Neural crest cell (in vitro differentiated cells): ENCODE measurements at regions not wholly inside any gene's neighbourhood (a gene's known extent, or its start where the extent isn't known, plus 50 kb on each side); places are given as distances from the start of the nearest gene placed in this dataset.

Experiments
- DNase-seq: peaks from one replicate; pipeline ENCODE4 v3.0.0; 2021; ENCODE audit warnings: low read depth, mixed read lengths, low spot score
- H3K27ac Mint-ChIP-seq: one replicate; pipeline ENCODE4 v1.8.0; 2021; ENCODE audit warnings: mild to moderate bottlenecking, mixed read lengths; ENCODE audit not compliant: unreplicated experiment
- H3K27me3 Mint-ChIP-seq: 2 replicates; pipeline ENCODE4 v1.8.0; 2021; ENCODE audit warnings: low read depth, mild to moderate bottlenecking, mixed read lengths
- H3K36me3 Mint-ChIP-seq: 2 replicates; pipeline ENCODE4 v1.8.0; 2021; ENCODE audit warnings: low read depth, mild to moderate bottlenecking, mixed read lengths
- H3K4me1 Mint-ChIP-seq: 2 replicates; pipeline ENCODE4 v1.8.0; 2021; ENCODE audit warnings: mixed read lengths
- H3K4me3 Mint-ChIP-seq: one replicate; pipeline ENCODE4 v1.8.0; 2021; ENCODE audit warnings: mild to moderate bottlenecking, mixed read lengths
- H3K9me3 Mint-ChIP-seq: 2 replicates; pipeline ENCODE4 v1.8.0; 2021; ENCODE audit warnings: mixed read lengths
- TF ChIP-seq, protein P1 (sequence below): fragments of 200-600 bp; sonication (generic); conservative IDR thresholded peaks from 2 replicates; pipeline ENCODE4 v1.5.0; 2021; ENCODE audit warnings: antibody characterized with exemption, mild to moderate bottlenecking

DNA sequence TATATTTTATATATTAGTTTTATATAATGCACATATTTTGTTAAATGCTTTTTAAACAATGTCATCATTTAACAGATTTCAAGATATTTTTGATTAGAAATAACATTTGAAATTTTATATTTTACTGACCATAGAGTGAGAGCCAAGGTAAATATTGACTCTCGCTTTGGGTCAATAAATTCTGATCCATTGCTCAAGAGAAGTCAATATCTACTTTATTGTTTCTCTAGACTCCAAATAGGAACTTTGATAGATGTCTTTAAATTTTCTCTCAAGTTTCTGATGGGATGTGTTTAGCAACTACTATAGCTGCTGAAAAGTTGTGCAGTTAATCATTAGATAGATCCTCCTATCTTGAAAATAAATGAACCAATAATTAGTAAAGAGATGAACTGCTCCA is 61.4 kb upstream of the ATXN7L3B start:
- no peaks in the 10 kb centered on the region for H3K27me3 Mint-ChIP-seq
- DNase-seq: no peak
- no peak overlapping the region for H3K4me3 Mint-ChIP-seq

DNA sequence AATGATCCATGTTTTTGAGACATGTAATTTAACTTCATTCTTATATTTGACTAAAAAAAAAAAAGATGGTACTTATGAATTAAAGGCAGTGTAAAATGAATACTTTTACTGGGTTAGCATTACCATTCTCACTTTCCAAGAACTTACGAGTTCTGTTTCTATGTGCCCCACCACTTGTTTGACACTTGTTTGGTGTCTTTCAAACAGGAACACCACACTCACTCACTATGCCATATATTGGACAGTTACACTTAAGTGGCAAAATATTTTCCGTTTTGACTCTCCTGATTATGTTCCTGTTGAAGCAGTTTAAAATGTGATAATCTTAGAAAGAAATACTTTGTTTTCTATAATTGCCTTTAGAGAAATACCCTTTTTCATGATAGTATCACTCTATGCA is 56.6 kb upstream of the ATXN7L3B start:
- Mint-ChIP-seq H3K27ac (no peak overlapping the region), H3K4me3 (no peak overlapping the region), H3K9me3 (no peaks in the 10 kb centered on the region), H3K4me1 (no peaks in the 10 kb centered on the region), H3K27me3 (no peaks in the 10 kb centered on the region), H3K36me3 (no peaks in the 10 kb centered on the region)
- DNase-seq: no peak
- TF ChIP-seq, protein P1, sequence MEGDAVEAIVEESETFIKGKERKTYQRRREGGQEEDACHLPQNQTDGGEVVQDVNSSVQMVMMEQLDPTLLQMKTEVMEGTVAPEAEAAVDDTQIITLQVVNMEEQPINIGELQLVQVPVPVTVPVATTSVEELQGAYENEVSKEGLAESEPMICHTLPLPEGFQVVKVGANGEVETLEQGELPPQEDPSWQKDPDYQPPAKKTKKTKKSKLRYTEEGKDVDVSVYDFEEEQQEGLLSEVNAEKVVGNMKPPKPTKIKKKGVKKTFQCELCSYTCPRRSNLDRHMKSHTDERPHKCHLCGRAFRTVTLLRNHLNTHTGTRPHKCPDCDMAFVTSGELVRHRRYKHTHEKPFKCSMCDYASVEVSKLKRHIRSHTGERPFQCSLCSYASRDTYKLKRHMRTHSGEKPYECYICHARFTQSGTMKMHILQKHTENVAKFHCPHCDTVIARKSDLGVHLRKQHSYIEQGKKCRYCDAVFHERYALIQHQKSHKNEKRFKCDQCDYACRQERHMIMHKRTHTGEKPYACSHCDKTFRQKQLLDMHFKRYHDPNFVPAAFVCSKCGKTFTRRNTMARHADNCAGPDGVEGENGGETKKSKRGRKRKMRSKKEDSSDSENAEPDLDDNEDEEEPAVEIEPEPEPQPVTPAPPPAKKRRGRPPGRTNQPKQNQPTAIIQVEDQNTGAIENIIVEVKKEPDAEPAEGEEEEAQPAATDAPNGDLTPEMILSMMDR: no peak

More for the DNA sequence above, 61.4 kb upstream of the ATXN7L3B start:
- Mint-ChIP-seq H3K27ac (no peak overlapping the region), H3K9me3 (no peaks in the 10 kb centered on the region), H3K4me1 (no peaks in the 10 kb centered on the region), H3K36me3 (no peaks in the 10 kb centered on the region)
- TF ChIP-seq, protein P1: no peak

DNA sequence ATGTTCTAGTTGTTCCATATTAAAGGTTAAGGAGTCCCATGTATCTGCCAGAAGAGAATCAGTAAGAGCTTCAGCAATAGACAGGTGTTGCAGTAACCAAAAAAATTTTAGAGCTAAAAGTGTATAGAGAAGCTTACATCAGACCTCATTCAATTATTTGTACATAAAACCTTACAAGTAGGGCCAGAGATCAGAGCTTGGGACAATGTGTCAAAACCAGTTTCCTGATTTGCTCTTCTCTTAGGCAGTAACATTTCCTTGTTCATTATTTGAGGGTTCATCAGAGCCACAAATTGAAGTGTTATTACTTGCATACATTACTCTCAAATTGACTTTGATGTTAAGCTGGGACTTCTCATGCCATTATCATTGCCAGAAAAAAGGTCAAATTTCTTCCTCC is 55.5 kb upstream of the ATXN7L3B start:
- no peaks in the 10 kb centered on the region for H3K27me3 Mint-ChIP-seq
- H3K36me3 Mint-ChIP-seq: no peaks in the 10 kb centered on the region
- H3K9me3 Mint-ChIP-seq: no peaks in the 10 kb centered on the region
- H3K4me1 Mint-ChIP-seq: no peaks in the 10 kb centered on the region
- no peak for DNase-seq
- H3K27ac Mint-ChIP-seq: no peak overlapping the region
- no peak overlapping the region for H3K4me3 Mint-ChIP-seq
- TF ChIP-seq, protein P1: no peak

- TF ChIP-seq, protein P1: no peak
- no peaks in the 10 kb centered on the region for H3K9me3 Mint-ChIP-seq
- no peaks in the 10 kb centered on the region for H3K4me1 Mint-ChIP-seq
- H3K4me3 Mint-ChIP-seq: no peak overlapping the region
- no peak overlapping the region for H3K27ac Mint-ChIP-seq
- no peaks in the 10 kb centered on the region for H3K36me3 Mint-ChIP-seq
- DNase-seq: no peak
- H3K27me3 Mint-ChIP-seq: no peaks in the 10 kb centered on the region
These were observed 54.6 kb upstream of the ATXN7L3B start for GRCh38 chr12:74483057-74483456.
